GM19043 (cell line): ENCODE measurements at regions not wholly inside any gene's neighbourhood (a gene's known extent, or its start where the extent isn't known, plus 50 kb on each side); places are given as distances from the start of the nearest gene placed in this dataset.

Source experiments
- ATAC-seq: cut with Tn5 transposase; IDR thresholded peaks from one replicate; pipeline ENCODE4 v1.9.1; 2021; ENCODE audit warnings: low read depth; ENCODE audit not compliant: unreplicated experiment

DNA sequence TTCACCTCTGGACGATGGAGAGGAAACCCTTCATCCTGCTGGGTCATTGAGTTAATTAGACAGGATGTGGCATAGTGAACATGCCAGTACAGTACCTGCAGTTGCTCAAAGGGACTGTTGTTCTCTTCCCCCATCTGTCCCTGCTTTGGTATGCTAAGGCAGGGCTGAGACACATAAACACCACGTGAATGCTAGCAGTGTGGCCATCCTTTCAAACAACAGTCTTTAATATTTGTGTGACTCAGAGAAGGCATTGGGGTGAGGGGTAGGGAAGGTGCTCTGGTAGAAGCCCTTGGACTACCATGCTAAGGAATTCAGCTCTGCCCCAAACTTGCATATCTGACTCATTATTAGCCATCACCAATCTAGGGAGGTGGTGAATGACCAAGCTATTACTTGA lies 180.2 kb upstream of the ZNF618 start:
- ATAC-seq: no peak

DNA sequence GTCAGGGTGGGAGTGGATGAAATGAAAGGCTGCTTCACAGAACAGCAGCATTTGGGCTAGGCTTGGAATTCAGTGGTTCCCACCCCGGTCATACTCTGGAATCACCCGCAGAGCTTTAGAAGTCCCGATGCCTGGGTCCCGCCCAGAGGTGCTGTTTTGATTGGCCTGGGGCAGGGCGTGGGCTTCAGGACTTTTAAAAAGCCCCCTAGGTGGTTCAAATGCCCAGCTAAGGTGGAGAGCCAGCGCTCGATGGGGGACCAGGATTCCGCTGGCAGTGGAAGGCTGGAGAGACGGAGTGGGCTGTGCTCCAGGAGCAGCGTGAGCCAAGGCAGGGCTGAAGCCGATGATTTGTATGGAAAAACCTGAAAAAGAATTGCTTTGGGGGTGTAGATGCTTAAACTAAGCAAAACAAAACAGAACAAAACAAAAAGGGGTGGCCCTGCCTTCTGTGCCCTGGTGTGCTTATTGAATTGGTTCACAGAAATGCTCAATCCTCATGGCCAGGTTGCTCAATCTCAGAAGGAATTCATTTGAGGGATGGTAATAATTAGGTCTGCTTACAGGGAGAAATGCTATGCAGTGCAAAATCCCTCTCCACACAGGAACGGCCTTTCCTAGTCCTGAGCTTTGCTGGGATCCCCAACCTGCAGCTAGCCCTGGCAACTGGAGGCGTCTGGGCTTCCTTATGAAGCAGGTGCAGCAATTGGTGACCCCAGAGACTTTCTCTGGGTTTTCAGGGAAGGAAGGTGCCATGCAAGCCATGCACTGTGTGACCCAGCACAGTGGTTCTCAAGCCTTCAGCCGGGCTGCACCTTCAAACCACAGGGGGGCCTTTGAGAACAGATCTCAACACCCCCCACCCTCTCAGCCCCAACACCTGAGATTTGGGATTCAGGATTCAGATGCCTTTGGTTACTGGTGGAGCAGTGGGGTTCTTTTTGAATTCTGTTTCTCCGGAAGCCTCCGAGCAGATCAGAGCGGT lies 174.0 kb upstream of the ZNF618 start:
- ATAC-seq: no peak

DNA sequence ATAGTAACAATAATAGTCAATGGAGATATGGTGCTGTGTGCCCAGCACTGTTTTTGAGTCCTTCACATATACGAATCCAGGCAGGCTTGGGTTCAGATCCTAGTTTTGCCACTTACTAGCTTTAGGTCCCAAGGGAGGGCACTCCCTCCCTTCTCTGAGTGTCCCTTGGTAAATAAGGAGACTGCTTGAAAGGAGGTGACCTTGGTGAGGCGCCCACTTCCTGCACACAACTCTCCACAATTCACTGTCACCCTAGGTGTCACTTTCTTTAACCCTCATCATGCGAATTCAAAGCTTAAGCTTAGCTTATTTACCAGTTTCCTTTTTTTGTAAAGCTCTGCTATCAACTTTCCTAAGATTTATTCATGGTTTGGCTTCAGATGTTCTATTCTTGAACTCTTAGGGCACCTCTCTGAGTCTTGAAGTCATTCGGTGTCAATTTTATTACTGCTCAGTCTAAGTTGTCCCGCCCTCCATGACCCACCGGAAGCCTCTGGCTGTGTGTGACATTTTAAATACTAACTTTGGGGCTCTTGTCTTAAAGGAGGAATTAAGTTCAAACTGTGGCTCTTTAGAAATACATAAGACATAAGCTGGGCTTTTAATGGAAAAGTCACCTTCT lies 170.7 kb upstream of the ZNF618 start:
- ATAC-seq: no peak

DNA sequence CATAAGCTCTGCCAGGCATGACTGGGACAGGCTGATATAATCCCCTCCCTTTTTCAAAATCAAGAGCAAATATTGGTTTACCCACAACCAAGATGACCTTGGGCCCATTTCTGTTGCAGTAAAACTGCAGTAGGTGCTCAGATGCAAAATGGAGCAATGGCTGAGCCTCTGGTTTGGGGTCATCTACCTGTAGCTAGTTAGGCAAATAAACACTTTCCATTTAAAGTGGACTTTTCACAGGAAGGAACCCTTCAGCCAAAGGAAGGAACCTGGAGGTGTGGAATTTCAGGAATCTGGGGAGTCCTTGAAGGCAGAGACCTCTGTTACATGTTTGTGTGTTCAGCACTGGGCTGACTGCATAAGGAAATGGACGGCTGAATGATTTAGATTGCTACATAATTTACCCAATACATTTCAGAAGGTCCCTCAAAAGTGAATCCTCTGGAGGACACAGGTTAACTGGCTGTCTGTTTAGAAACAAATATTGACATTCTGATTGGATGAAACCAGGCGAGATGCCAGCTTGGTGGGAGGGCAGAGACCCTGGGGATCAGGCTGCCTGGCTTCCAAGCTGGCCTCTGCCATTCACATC lies 170.1 kb upstream of the ZNF618 start:
- ATAC-seq: no peak

DNA sequence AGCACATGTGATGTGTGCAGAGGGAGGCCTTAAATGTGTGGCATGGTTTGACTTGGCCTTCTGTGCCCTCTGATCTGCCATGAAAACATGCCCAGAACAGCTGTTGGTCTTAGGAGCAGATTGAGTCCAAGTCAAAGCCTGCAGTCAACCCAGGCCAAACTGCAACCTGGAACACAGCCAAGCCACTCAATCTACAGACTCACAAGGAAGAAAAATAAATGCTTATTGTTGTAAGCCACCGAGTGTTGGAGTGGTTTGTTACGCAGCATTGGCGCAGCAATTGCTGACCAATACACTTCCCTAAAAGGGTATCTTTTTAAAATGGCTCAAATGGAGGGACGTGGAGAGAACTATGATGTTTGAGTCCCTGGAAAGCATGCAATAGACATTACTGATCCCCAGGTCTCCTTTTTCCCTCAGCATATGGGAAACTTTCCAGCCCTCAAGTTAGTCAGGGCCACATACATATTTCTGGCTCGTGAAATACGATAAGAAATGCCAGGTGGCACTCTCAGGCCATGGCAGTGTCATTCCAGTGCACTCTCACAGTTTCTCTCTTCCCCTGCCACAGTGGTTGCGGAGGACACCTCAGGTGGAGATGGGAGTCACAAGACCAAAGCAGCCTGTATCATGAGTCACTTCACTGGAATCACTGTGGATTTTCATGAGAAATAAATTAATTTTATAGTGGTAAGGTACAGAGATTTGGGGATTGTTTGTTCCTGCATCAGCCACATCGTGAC lies 168.0 kb upstream of the ZNF618 start:
- ATAC-seq: no peak

DNA sequence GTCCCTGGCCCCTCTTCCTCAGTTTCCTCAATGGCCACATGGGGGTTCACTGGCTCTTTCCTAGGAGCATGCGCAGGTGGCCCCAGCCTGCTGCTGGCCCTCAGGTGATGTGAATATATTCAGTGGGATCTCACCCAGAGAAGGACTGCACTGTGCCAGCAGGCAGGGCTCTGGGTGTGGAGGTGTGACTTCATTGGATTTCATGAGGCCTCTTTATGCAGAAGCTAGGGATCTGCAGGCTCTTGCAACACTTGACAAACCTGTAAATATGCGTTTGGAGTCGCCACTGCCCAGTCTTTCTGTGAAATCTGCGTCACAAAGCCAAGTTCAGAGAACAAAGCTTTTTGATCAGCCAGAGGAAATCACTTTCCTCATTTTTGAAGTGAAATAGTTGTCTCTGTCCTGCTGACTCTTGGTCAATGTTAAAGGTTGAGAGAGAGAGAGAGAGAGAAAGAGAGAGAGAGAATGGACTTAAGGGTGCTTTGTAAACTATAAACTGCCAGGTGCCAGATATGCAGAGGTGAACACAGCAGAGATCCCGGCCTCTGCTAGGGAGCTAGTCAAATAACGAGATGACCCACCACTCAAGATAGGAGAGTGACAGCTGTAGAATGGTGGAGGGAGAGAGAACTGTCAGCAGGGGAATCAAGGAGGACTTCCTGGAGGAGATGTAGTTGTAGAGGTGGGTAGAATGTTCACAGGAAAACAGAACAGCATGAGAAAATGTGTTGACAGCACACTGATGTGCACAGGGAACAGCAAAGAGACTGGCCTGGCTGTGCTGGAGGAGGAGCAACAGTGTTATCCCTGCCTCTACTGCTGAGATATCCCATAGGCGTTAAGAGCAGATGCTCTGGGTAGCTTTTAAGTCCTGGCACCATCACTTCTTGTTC lies 167.0 kb upstream of the ZNF618 start:
- no peak for ATAC-seq

DNA sequence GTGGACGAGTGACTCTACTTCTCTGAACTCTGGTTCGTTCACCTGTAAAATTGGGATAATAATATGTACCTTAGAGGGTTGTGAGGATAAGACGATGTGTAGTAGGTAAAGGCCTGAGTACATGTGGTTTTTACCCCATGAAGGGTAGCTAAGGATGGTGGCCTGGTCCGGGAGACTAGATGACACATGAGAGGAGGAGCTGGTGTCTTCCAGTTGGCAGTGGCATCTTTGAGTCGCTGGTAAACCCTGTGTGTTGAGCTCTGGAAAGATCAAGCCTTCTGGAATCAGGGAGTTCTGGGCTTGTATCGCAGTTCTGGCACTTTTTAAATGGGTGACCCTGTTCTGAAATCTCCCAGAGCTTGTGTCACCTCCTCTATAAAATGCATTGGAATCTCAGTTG lies 166.4 kb upstream of the ZNF618 start:
- no peak for ATAC-seq

DNA sequence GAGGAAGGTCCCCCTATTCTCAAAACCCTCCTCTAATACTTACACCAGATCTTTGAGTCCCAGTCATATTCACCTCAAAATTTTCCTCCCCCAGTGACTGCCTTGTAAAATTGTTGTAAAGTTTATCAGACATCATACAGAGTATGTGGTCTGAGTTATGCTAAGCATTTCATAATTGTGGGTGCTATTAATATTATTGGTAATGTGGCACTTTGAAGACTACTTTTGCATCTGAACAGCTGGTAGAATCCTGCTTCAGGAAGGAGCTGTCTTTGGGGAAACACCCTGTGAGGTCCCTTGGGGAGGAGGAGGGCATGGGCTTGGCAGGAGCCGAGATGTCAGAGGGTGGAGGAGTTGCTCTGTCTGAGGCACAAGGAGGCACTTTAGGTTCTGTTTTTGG lies 164.9 kb upstream of the ZNF618 start:
- ATAC-seq: no peak

DNA sequence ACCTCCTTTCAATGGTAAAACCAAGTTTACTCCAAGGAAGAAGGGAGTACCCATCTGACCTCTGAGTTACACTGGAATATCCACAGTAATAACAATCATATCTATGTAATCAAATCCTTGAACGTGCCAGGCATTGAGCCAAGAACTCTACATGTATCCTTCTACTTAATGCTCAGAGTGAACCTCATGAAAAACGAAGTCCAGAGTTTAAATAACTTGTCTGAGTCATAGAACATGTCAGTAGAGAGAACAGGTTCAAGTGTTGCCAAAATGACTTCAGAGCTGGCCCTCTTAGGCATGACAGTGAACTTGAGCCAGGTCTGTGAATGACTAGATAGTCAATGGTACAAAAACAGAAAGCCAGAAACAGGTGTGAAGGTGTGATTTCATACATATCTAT lies 164.1 kb upstream of the ZNF618 start:
- no peak for ATAC-seq

DNA sequence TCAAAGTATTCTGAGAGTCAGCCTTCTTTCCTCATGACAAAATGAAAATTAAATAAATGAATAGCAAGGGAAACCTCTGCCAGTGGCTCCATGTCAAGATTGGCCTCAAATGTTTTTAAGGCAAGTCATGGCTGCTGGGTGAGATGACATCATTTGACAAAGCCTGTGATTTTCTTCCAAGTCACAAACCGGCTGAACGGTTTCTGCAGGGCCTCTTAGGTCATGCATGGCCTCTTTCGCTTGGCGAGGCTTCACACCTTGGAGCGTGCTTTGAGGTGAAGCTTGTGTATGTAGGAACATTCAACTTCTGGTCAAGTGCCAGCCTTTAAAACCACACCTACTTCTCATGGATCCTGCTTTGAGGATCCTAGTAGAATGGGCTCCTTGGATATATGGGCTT lies 161.0 kb upstream of the ZNF618 start:
- no peak for ATAC-seq

DNA sequence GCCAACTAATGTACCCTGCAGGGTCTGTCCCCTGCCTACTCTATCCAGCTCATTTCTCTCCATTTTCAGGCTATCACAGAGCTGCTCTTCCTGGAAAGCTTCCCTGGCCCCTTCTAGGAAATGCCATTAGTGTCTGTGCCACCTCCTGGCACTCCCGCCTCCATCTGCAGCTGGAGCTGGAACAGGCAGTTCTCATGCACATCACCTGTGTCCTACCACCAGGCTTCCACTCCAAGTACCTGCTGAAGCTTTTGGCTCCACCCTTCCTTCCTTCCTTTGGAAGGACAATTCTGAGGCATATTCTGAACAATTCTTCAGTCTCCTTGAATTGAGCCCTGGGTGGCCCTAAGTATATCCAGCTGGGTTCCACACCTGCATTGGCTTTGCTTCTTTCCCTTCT lies 156.2 kb upstream of the ZNF618 start:
- ATAC-seq: no peak

DNA sequence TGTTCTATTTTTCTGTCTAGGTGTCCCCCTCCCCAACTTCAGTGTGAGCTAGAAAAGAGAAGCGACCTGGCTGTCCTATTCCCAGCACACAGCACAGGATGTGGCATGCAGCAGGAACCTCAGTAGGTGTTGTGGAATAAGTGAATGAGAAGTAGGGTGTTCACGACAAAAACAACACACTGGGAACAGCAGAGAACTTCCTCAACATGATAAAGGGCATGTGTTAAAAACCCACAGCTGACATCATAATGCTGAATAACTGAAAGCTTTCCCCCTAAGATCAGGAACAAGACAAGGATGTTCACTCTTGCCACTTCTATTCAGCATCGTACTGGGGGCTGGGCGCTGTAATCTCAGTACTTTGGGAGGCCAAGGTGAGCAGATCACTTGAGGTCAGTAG lies 155.6 kb upstream of the ZNF618 start:
- ATAC-seq: no peak

DNA sequence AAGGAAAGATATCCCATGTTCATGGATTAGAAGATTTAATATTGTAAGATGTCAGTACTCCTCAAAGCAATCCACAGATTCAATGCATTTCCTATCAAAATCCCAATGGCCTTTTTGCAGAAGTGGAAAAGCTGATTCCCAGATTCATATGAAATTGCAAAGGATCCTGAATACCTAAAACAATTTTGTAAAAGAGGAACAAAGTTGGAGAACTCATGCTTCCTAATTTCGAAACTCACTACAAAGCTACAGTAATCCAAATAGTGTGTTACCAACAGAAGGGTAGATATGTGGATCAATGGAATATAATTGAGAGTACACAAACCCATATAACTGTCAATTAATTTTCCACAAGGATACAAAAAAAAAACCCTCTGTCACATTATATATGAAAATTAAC lies 154.3 kb upstream of the ZNF618 start:
- ATAC-seq: no peak

DNA sequence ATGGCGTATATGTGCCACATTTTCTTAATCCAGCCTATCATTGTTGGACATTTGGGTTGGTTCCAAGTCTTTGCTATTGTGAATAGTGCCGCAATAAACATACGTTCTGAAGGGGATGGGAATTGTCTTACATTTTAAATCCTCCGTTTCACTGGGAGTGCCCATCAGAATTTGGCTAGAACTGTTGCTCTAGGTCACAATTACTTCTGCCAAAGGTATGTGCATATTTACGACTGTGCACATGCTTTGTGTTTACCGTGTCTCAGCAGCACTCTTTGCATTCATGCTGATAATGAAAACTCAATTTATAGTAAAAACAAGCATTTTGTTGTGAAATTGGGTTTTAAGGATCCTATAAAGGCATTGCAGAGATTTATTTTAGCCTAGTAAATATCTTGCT lies 151.9 kb upstream of the ZNF618 start:
- no peak for ATAC-seq

DNA sequence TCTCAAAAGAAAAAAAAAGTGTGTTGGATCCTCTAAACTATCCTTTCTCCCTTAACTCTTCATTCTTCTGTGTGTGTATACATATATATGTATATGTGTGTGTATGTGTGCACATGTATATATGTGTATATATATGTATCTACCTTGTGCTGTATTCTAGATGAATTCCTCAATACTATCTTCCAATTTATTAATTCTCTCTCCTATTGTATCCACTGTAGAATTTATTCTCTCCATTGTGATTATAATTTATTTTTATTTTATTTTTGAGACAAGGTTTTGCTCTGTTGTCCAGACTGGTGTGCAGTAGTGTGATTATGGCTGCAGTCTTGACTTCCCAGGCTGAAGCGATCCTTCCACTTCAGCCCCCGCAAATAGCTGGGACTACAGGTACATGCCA lies 147.1 kb upstream of the ZNF618 start:
- ATAC-seq: no peak

DNA sequence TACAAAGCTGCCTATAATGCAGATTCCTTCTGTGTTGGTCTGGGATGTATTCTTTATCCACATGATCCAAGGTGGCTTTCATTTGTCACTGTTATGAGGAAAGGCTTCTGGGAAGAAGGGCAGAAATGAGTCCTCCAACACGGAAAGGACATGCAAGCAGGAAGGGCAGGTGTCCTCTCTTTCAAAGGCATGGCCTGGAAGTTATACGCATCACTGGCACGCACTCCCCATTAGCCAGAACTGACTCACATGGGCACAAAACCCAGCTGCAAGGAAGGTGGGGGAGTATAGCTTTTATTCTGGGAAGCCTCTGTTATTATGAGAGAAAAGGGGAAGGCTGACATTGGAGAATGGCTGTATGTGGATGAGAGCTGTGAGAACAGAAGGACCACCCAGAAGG lies 141.3 kb upstream of the ZNF618 start:
- ATAC-seq: no peak

DNA sequence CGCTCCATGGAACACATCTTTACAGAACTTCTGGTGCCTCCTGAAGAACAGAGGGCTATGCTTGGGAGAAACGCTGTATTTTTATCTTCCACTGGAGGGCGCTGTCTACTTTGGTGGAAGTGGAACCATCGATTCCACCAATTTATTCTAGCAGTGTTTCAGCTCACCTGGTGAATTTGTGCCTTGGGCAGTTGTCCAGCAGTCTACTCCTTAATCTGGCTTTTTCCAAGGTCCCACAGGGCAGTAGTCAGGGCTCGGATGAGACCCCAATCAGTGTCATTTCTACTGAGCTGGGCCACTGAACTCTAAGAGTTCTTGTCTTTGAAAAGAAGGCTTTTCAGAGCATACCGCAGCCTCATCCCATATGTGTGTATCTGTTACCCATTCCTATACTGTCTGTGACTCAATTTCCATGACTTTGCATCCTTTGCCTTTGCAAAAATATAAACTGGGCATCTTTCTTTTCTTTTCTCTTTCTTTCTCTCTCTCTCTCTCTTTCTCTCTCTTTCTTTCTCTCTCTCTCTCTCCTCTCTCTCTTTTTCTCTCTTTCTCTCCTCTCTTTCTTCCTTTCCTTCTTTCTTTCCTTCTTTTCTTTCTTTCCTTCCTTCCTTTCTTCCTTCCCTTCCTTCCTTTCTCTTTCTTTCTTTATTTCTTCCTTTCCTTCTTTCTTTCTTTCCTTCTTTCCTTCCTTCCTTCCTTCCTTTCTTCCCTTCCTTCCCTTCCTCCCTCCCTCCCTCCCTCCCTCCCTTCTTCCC lies 138.4 kb upstream of the ZNF618 start:
- ATAC-seq: no peak

DNA sequence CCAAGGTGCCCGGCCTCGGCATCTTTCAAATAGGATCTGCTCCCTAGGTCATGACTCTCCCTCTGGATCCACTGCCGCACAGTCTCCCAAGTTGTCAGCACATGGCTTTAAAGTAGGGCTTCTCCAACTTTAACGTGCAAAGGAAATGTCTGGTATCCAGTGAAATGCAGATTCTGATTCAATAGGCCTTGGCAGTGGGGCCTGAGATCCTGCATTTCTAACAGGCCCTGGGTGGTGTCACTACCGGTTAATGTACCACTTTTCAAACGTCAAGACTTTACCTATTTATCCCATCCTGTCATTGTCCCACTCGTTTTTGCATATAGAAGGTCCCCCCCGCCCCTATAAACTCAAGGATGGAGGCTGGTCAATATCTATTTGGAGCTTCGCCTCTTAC lies 137.6 kb upstream of the ZNF618 start:
- ATAC-seq: no peak

DNA sequence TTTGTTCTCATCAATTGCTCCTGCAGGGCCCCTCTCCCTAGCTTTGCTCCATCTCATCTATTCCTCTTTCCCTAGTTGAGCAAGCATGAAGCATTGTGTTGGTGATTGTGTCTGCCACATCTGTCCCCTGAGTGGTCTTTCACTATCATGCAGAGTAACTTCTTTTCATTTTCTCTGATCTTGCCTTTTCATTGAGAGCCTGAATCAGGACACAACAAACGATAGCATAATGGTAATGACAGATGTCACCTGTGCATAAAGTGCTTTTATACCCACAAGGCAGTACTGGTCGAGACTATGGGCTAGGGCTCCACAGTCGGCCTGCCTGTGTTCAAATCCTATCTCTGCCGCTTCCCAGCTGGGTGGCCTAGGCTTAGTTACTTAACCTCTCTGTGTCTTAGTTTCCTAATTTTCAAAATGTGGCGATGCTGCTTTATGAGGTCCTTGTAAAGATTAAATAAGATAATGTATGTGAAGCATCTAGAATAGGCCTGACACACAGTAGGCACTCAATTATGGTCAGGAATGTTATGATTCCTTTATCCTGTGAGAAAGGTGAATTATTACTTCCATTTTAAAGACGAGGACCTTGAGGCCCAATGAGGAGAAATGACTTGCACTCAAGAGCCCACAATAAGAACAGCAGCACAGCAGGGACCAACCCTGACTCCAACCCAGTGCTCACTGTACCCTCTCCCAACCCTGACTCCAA lies 137.1 kb upstream of the ZNF618 start:
- no peak for ATAC-seq
